ENCODE measurements at regions not wholly inside any gene's neighbourhood (a gene's known extent, or its start where the extent isn't known, plus 50 kb on each side); places are given as distances from the start of the nearest gene placed in this dataset.

- no peak overlapping the region for H3K4me3 ChIP-seq
- TF ChIP-seq POLR2A (IDR thresholded peaks at IDR 0.05) (no peak), CTCF (IDR thresholded peaks at IDR 0.05 in 4 of 5, conservative IDR thresholded peaks at IDR 0.05 in 1 of 5) (no peak)
- no peaks in the 10 kb centered on the region for H3K9me3 ChIP-seq
- no peaks in the 10 kb centered on the region for H3K4me1 ChIP-seq
- intact Hi-C loops (cut with DNase I; ENCODE audit: low total_unique reads) = no loop called here
- in situ Hi-C loops (cut with MboI; ENCODE audit: low sequenced_read_pairs in 4 of 4) = no loop called here
- no peaks in the 10 kb centered on the region for H3K36me3 ChIP-seq
- H3K27me3 ChIP-seq = no peaks in the 10 kb centered on the region
- ATAC-seq (no peak), DNase-seq (no peak)
- no peak overlapping the region for H3K27ac ChIP-seq
Measured at GRCh38 chr3:176969066-176969465, 228.2 kb downstream of the TBL1XR1 start.

GRCh38 chr3:176968631-176969030 lies 228.7 kb downstream of the TBL1XR1 start:
- intact Hi-C loops (cut with DNase I; ENCODE audit: low total_unique reads) (no loop called here), in situ Hi-C loops (cut with MboI; ENCODE audit: low sequenced_read_pairs in 4 of 4) (no loop called here)
- Histone ChIP-seq H3K4me1 (no peaks in the 10 kb centered on the region), H3K4me3 (no peak overlapping the region), H3K36me3 (no peaks in the 10 kb centered on the region), H3K9me3 (no peaks in the 10 kb centered on the region), H3K27ac (no peak overlapping the region), H3K27me3 (no peaks in the 10 kb centered on the region)
- ATAC-seq (no peak), DNase-seq (no peak)
- TF ChIP-seq CTCF (IDR thresholded peaks at IDR 0.05 in 4 of 5, conservative IDR thresholded peaks at IDR 0.05 in 1 of 5) = no peak
- no peak for TF ChIP-seq POLR2A (IDR thresholded peaks at IDR 0.05)

- no peak for TF ChIP-seq CTCF (IDR thresholded peaks at IDR 0.05 in 4 of 5, conservative IDR thresholded peaks at IDR 0.05 in 1 of 5)
- TF ChIP-seq POLR2A (IDR thresholded peaks at IDR 0.05) = no peak
- no peaks in the 10 kb centered on the region for H3K36me3 ChIP-seq
- H3K9me3 ChIP-seq = no peaks in the 10 kb centered on the region
- in situ Hi-C loops (cut with MboI; ENCODE audit: low sequenced_read_pairs in 4 of 4) = no loop called here
- ATAC-seq (no peak), DNase-seq (no peak)
- no peaks in the 10 kb centered on the region for H3K4me1 ChIP-seq
- H3K27ac ChIP-seq = no peak overlapping the region
- H3K27me3 ChIP-seq = no peaks in the 10 kb centered on the region
- intact Hi-C loops (cut with DNase I; ENCODE audit: low total_unique reads) = no loop called here
- H3K4me3 ChIP-seq = no peak overlapping the region
Measured at GRCh38 chr3:176967522-176967921, 229.8 kb downstream of the TBL1XR1 start.

- in situ Hi-C loops (cut with MboI; ENCODE audit: low sequenced_read_pairs in 4 of 4) (no loop called here), intact Hi-C loops (cut with DNase I; ENCODE audit: low total_unique reads) (no loop called here)
- TF ChIP-seq CTCF (IDR thresholded peaks at IDR 0.05 in 4 of 5, conservative IDR thresholded peaks at IDR 0.05 in 1 of 5) (no peak), POLR2A (IDR thresholded peaks at IDR 0.05) (no peak)
- no peaks in the 10 kb centered on the region for H3K9me3 ChIP-seq
- no peak overlapping the region for H3K4me3 ChIP-seq
- H3K27ac ChIP-seq = no peak overlapping the region
- DNase-seq (no peak), ATAC-seq (no peak)
- H3K27me3 ChIP-seq = no peaks in the 10 kb centered on the region
- H3K36me3 ChIP-seq = no peaks in the 10 kb centered on the region
- H3K4me1 ChIP-seq = no peaks in the 10 kb centered on the region
Measured at GRCh38 chr3:176964661-176965060, 232.6 kb downstream of the TBL1XR1 start.

- H3K36me3 ChIP-seq = no peaks in the 10 kb centered on the region
- no peaks in the 10 kb centered on the region for H3K4me1 ChIP-seq
- no peak for DNase-seq
- H3K4me3 ChIP-seq = no peak overlapping the region
- no peak for ATAC-seq
- intact Hi-C loops (cut with DNase I; ENCODE audit: low total_unique reads) = no loop called here
- TF ChIP-seq CTCF (IDR thresholded peaks at IDR 0.05 in 4 of 5, conservative IDR thresholded peaks at IDR 0.05 in 1 of 5) = no peak
- no peaks in the 10 kb centered on the region for H3K27me3 ChIP-seq
- no peak overlapping the region for H3K27ac ChIP-seq
- no peaks in the 10 kb centered on the region for H3K9me3 ChIP-seq
- in situ Hi-C loops (cut with MboI; ENCODE audit: low sequenced_read_pairs in 4 of 4) = no loop called here
Measured at GRCh38 chr3:176961916-176962315, 235.4 kb downstream of the TBL1XR1 start.

All from gastrocnemius medialis (tissue), 4 donors.